ENCODE measurements at regions not wholly inside any gene's neighbourhood (a gene's known extent, or its start where the extent isn't known, plus 50 kb on each side); places are given as distances from the start of the nearest gene placed in this dataset.

DNA sequence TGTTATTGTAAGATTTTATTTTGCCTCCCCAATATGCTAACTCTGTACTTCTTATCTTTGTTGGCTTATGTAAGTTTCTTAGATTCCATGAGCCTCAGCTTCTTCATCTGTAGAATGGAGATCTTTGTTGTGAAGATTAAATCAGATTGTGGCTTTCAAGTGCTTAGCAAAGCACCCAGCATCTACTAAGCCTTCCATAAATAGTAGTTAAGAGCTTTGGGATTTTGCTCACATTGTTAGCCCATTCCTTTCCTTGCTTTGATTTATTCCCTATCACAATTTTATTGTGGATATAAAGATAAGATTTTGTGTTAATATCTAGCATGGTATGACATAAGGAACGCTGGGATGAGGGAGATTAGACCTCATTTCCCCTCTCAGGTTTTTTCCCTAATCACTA, 501.4 kb downstream of the PYDC2 start:
- no peak for TF ChIP-seq POLR2A (IDR thresholded peaks at IDR 0.05)
- TF ChIP-seq, protein P1, sequence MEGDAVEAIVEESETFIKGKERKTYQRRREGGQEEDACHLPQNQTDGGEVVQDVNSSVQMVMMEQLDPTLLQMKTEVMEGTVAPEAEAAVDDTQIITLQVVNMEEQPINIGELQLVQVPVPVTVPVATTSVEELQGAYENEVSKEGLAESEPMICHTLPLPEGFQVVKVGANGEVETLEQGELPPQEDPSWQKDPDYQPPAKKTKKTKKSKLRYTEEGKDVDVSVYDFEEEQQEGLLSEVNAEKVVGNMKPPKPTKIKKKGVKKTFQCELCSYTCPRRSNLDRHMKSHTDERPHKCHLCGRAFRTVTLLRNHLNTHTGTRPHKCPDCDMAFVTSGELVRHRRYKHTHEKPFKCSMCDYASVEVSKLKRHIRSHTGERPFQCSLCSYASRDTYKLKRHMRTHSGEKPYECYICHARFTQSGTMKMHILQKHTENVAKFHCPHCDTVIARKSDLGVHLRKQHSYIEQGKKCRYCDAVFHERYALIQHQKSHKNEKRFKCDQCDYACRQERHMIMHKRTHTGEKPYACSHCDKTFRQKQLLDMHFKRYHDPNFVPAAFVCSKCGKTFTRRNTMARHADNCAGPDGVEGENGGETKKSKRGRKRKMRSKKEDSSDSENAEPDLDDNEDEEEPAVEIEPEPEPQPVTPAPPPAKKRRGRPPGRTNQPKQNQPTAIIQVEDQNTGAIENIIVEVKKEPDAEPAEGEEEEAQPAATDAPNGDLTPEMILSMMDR (IDR thresholded peaks at IDR 0.05): no peak

Data from adrenal gland (tissue), 5 donors.